ENCODE measurements at regions not wholly inside any gene's neighbourhood (a gene's known extent, or its start where the extent isn't known, plus 50 kb on each side); places are given as distances from the start of the nearest gene placed in this dataset.
"Not testable (repeated sequence)": the region's sequence is repeated elsewhere in the genome, so short reads cannot be mapped to it uniquely, and the experiment has no call there.

GRCh38 chr4:52157071-52157470 is 106.0 kb downstream of the SPATA18 start:
- H3K27me3 Mint-ChIP-seq (ENCODE audit: unreplicated experiment); H3K36me3 Mint-ChIP-seq (ENCODE audit: low read depth, unreplicated experiment); H3K4me1 Mint-ChIP-seq (ENCODE audit: unreplicated experiment); H3K27ac Mint-ChIP-seq (ENCODE audit: unreplicated experiment); H3K9me3 Mint-ChIP-seq (ENCODE audit: unreplicated experiment); DNase-seq (ENCODE audit: low spot score); H3K4me3 Mint-ChIP-seq (ENCODE audit: unreplicated experiment): not testable (repeated sequence)

GRCh38 chr4:52157641-52158316 is 106.7 kb downstream of the SPATA18 start:
- no peak overlapping the region for H3K27ac Mint-ChIP-seq (ENCODE audit: unreplicated experiment)
- H3K27me3 Mint-ChIP-seq (ENCODE audit: unreplicated experiment) = peaks cover 2% of the 10 kb centered on the region
- H3K4me3 Mint-ChIP-seq (ENCODE audit: unreplicated experiment) = no peak overlapping the region
- DNase-seq (ENCODE audit: low spot score) = no peak
- peaks cover 8% of the 10 kb centered on the region for H3K4me1 Mint-ChIP-seq (ENCODE audit: unreplicated experiment)
- no peaks in the 10 kb centered on the region for H3K36me3 Mint-ChIP-seq (ENCODE audit: low read depth, unreplicated experiment)
- H3K9me3 Mint-ChIP-seq (ENCODE audit: unreplicated experiment) = no peaks in the 10 kb centered on the region
- no peak for TF ChIP-seq CTCF (IDR thresholded peaks at IDR 0.05; ENCODE audit: unreplicated experiment)

- no peak overlapping the region for H3K4me3 Mint-ChIP-seq (ENCODE audit: unreplicated experiment)
- H3K27ac Mint-ChIP-seq (ENCODE audit: unreplicated experiment) = no peak overlapping the region
- no peak for DNase-seq (ENCODE audit: low spot score)
- H3K4me1 Mint-ChIP-seq (ENCODE audit: unreplicated experiment) = peaks cover 8% of the 10 kb centered on the region
- no peaks in the 10 kb centered on the region for H3K27me3 Mint-ChIP-seq (ENCODE audit: unreplicated experiment)
- TF ChIP-seq CTCF (IDR thresholded peaks at IDR 0.05; ENCODE audit: unreplicated experiment) = no peak
- H3K9me3 Mint-ChIP-seq (ENCODE audit: unreplicated experiment) = no peaks in the 10 kb centered on the region
- no peaks in the 10 kb centered on the region for H3K36me3 Mint-ChIP-seq (ENCODE audit: low read depth, unreplicated experiment)
Measured at GRCh38 chr4:52160859-52161258, 109.8 kb downstream of the SPATA18 start.

GRCh38 chr4:52164116-52164515 is 113.0 kb downstream of the SPATA18 start:
- Mint-ChIP-seq H3K36me3 (ENCODE audit: low read depth, unreplicated experiment) (no peaks in the 10 kb centered on the region), H3K27ac (ENCODE audit: unreplicated experiment) (no peak overlapping the region), H3K9me3 (ENCODE audit: unreplicated experiment) (no peaks in the 10 kb centered on the region), H3K27me3 (ENCODE audit: unreplicated experiment) (no peaks in the 10 kb centered on the region), H3K4me1 (ENCODE audit: unreplicated experiment) (peaks cover under 1% of the 10 kb centered on the region), H3K4me3 (ENCODE audit: unreplicated experiment) (no peak overlapping the region)
- no peak for DNase-seq (ENCODE audit: low spot score)
- no peak for TF ChIP-seq CTCF (IDR thresholded peaks at IDR 0.05; ENCODE audit: unreplicated experiment)

- Mint-ChIP-seq H3K27me3 (ENCODE audit: unreplicated experiment) (no peaks in the 10 kb centered on the region), H3K27ac (ENCODE audit: unreplicated experiment) (no peak overlapping the region), H3K9me3 (ENCODE audit: unreplicated experiment) (no peaks in the 10 kb centered on the region), H3K4me3 (ENCODE audit: unreplicated experiment) (no peak overlapping the region), H3K36me3 (ENCODE audit: low read depth, unreplicated experiment) (no peaks in the 10 kb centered on the region), H3K4me1 (ENCODE audit: unreplicated experiment) (no peaks in the 10 kb centered on the region)
- peak; percentile 20 for TF ChIP-seq CTCF (IDR thresholded peaks at IDR 0.05; ENCODE audit: unreplicated experiment)
- DNase-seq (ENCODE audit: low spot score) = peak; percentile 13
Measured at GRCh38 chr4:52172166-52172565, 121.1 kb downstream of the SPATA18 start.

All from endothelial cell (in vitro differentiated cells).